GM12891 (cell line): ENCODE measurements at regions not wholly inside any gene's neighbourhood (a gene's known extent, or its start where the extent isn't known, plus 50 kb on each side); places are given as distances from the start of the nearest gene placed in this dataset.

Experiments used
- DNase-seq: peaks from one replicate; pipeline ENCODE4 v3.0.0; 2011; ENCODE audit warnings: low spot score; ENCODE audit not compliant: insufficient read length
- FAIRE-seq: peaks from 2 replicates; lab custom pipeline; 2011; peaks lifted over from hg19 to GRCh38; lab: Jason Lieb, UNC
- PAX5 ChIP-seq: IDR thresholded peaks from 2 replicates; pipeline ENCODE4 v1.6.1; 2011; ENCODE audit warnings: low read length, moderate library complexity, mild to moderate bottlenecking; ENCODE audit not compliant: insufficient read depth, severe bottlenecking
- POLR2A ChIP-seq: IDR thresholded peaks from 2 replicates; pipeline ENCODE4 v1.6.1; 2011; ENCODE audit warnings: low read depth, low read length, control low read depth
- POLR2AphosphoS5 ChIP-seq: IDR thresholded peaks from 2 replicates; pipeline ENCODE4 v1.6.1; 2011; ENCODE audit warnings: low read depth, low read length, control low read depth
- POU2F2 ChIP-seq: IDR thresholded peaks from 2 replicates; pipeline ENCODE4 v1.6.1; 2011; ENCODE audit warnings: low read depth, mild to moderate bottlenecking, control low read depth, low read length, moderate library complexity
- SPI1 ChIP-seq: IDR thresholded peaks from 2 replicates; pipeline ENCODE4 v1.6.1; 2011; ENCODE audit warnings: low read depth, low read length, control low read depth
- TAF1 ChIP-seq: IDR thresholded peaks from 2 replicates; pipeline ENCODE4 v1.6.1; 2011; ENCODE audit warnings: low read depth, low read length, control low read depth

DNA sequence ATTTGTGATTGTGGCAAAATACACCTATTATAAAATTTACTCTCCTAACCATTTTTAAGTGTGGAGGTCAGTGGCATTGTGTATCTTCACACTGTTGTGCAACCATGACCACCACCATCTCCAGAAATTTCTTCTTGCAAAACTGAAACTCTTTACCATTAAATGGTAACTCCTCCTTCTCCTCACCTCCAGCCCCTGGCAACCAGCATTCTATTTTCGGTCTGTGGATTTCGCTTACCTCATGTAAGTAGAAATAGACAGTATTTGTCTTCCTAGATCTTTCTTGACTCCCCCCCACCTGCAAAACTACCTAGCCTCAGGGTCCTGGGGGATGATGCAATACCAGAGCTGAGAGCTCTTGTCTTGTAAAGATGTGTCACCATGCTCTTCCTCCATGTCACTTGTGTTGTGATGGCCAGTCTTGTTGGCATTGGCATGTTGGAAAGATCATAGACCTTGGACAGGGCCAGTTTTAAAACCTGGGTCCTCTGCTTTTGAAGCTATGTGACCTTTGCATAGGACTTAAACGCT, 71.1 kb upstream of the EMX2 start:
- TF ChIP-seq POU2F2 (no peak), TAF1 (no peak), SPI1 (no peak)
- no peak for FAIRE-seq
- DNase-seq, result no peak

- TF ChIP-seq SPI1 (no peak), POLR2A (no peak), PAX5 (no peak), TAF1 (no peak), POU2F2 (no peak), POLR2AphosphoS5 (no peak)
- FAIRE-seq (no peak), DNase-seq (no peak)
These were observed 71.8 kb upstream of the EMX2 start for GRCh38 chr10:117470733-117471132.

DNA sequence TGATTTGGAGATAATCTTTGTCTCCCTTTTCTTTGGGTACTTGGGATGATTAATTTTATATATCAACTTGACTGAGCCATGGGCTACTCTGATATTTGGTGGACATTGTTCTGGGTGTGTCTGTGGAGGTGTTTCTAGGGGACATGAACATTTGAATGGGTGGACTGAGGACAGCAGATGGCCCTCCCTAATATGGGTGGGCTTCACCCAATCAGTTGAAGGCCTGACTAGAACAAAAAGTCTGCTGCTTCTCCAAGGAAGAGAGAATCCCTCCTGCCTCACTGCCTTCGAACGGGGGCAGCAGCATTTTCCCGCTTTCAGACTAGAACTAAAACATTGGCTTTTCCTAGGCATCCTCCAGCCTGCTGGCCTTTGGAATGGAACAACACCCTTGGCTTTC, 73.9 kb upstream of the EMX2 start:
- DNase-seq, result no peak
- no peak for FAIRE-seq
- TF ChIP-seq PAX5 (no peak), POLR2AphosphoS5 (no peak), POU2F2 (no peak)

GRCh38 chr10:117464176-117464575, 78.4 kb upstream of the EMX2 start:
- no peak for TF ChIP-seq PAX5
- TF ChIP-seq TAF1, result no peak
- no peak for TF ChIP-seq POU2F2
- TF ChIP-seq POLR2AphosphoS5, result no peak
- no peak for TF ChIP-seq SPI1
- no peak for TF ChIP-seq POLR2A
- no peak for DNase-seq
- no peak for FAIRE-seq

- DNase-seq (no peak), FAIRE-seq (no peak)
- no peak for TF ChIP-seq PAX5
- no peak for TF ChIP-seq POU2F2
- TF ChIP-seq POLR2AphosphoS5, result no peak
- no peak for TF ChIP-seq TAF1
- no peak for TF ChIP-seq SPI1
- TF ChIP-seq POLR2A, result no peak
These were observed 79.0 kb upstream of the EMX2 start for GRCh38 chr10:117463545-117463920.

- TF ChIP-seq TAF1 (no peak), SPI1 (no peak), POU2F2 (no peak), POLR2A (no peak), POLR2AphosphoS5 (no peak), PAX5 (no peak)
- FAIRE-seq (no peak), DNase-seq (no peak)
These were observed 79.6 kb upstream of the EMX2 start for GRCh38 chr10:117462816-117463544.

DNA sequence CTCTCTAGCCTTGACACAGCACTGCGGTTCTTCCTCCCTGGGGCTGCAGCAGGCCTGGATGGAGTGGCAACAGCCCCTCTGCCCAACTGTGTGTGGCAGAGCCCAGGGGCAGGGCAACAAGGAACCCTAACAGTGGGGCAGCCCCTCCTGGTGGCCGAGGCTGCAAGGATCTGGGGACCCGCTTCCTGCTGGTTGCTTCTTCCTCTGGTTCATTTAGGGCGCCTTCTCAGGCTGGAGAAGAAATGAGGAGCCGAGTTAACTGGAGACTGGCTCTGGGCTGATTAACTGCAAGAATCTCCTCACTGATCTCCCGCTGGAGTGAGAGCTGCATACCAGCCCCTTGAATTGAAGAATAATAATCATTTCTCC, 80.1 kb upstream of the EMX2 start:
- FAIRE-seq (no peak), DNase-seq (no peak)
- TF ChIP-seq TAF1 (no peak), SPI1 (no peak), PAX5 (no peak), POLR2AphosphoS5 (no peak), POU2F2 (no peak), POLR2A (no peak)

- FAIRE-seq, result no peak
- no peak for TF ChIP-seq TAF1
- no peak for TF ChIP-seq POLR2A
- DNase-seq, result no peak
These were observed 80.7 kb upstream of the EMX2 start for GRCh38 chr10:117461766-117462423.

GRCh38 chr10:117460846-117461765, 81.4 kb upstream of the EMX2 start:
- TF ChIP-seq POU2F2 (no peak), SPI1 (no peak), POLR2A (no peak), TAF1 (no peak), PAX5 (no peak), POLR2AphosphoS5 (no peak)
- FAIRE-seq (no peak), DNase-seq (no peak)

DNA sequence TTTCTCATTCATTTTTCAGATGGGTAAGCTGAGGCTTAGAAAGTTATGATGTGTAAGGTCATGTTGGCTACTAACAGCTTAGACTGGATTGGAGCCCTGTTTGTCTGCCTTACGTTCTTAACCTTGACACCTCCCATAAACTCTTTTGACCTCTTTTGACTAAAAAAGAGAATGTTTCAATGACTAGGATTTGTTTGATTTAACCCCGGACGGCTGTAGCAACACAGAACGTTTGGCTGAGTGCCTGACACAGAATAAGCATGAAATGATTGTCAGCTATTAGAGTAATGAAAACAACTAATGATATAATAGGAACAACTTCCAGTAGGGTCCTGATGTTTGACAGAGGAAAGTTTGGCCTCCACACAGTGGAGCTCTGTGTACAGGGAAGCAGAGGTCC, 83.3 kb upstream of the PDZD8 start:
- TF ChIP-seq PAX5, result no peak
- TF ChIP-seq POU2F2, result no peak
- DNase-seq (no peak), FAIRE-seq (no peak)
